Activated naive CD8-positive, alpha-beta T cell treated with anti-CD3 and anti-CD28 coated beads for 36 hours (primary cell): ENCODE measurements at regions not wholly inside any gene's neighbourhood (a gene's known extent, or its start where the extent isn't known, plus 50 kb on each side); places are given as distances from the start of the nearest gene placed in this dataset.
"Not testable (repeated sequence)": the region's sequence is repeated elsewhere in the genome, so short reads cannot be mapped to it uniquely, and the experiment has no call there.

Experiments used
- DNase-seq: peaks from one replicate; pipeline ENCODE4 v3.0.0; 2021
- H3K27ac Mint-ChIP-seq: one replicate; pipeline ENCODE4 v1.8.0; 2022; ENCODE audit warnings: mild to moderate bottlenecking, moderate library complexity, mixed read lengths
- H3K27me3 Mint-ChIP-seq: one replicate; pipeline ENCODE4 v1.8.0; 2022; ENCODE audit warnings: mild to moderate bottlenecking, mixed read lengths
- H3K36me3 Mint-ChIP-seq: one replicate; pipeline ENCODE4 v1.8.0; 2021; ENCODE audit warnings: mild to moderate bottlenecking, mixed read lengths
- H3K4me1 Mint-ChIP-seq: one replicate; pipeline ENCODE4 v1.8.0; 2021; ENCODE audit warnings: mixed read lengths
- H3K4me3 Mint-ChIP-seq: one replicate; pipeline ENCODE4 v1.8.0; 2022; ENCODE audit warnings: mild to moderate bottlenecking, moderate library complexity, mixed read lengths
- H3K9me3 Mint-ChIP-seq: one replicate; pipeline ENCODE4 v1.8.0; 2022; ENCODE audit warnings: mixed read lengths

GRCh38 chr5:135162661-135163265 is 128.7 kb upstream of the PITX1 start:
- Mint-ChIP-seq H3K4me1 (no peaks in the 10 kb centered on the region), H3K4me3 (no peak overlapping the region), H3K36me3 (no peaks in the 10 kb centered on the region), H3K27ac (no peak overlapping the region), H3K27me3 (peaks cover 25% of the 10 kb centered on the region), H3K9me3 (peaks cover 23% of the 10 kb centered on the region)
- no peak for DNase-seq

- H3K36me3 Mint-ChIP-seq = peaks cover 3% of the 10 kb centered on the region
- H3K4me3 Mint-ChIP-seq = no peak overlapping the region
- peaks cover 18% of the 10 kb centered on the region for H3K27me3 Mint-ChIP-seq
- peaks cover 27% of the 10 kb centered on the region for H3K9me3 Mint-ChIP-seq
- DNase-seq = no peak
- no peaks in the 10 kb centered on the region for H3K4me1 Mint-ChIP-seq
- H3K27ac Mint-ChIP-seq = no peak overlapping the region
These were observed 127.2 kb upstream of the PITX1 start for GRCh38 chr5:135161221-135161620.

GRCh38 chr5:135160036-135160675 is 126.1 kb upstream of the PITX1 start:
- no peak for DNase-seq
- Mint-ChIP-seq H3K27ac (no peak overlapping the region), H3K27me3 (peaks cover 18% of the 10 kb centered on the region), H3K4me1 (no peaks in the 10 kb centered on the region), H3K4me3 (no peak overlapping the region), H3K36me3 (peaks cover 3% of the 10 kb centered on the region), H3K9me3 (peaks cover 27% of the 10 kb centered on the region)

GRCh38 chr5:135159626-135160025 is 125.6 kb upstream of the PITX1 start:
- no peak overlapping the region for H3K4me3 Mint-ChIP-seq
- H3K27me3 Mint-ChIP-seq = peaks cover 18% of the 10 kb centered on the region
- H3K9me3 Mint-ChIP-seq = peaks cover 27% of the 10 kb centered on the region
- no peak overlapping the region for H3K27ac Mint-ChIP-seq
- DNase-seq = no peak
- H3K36me3 Mint-ChIP-seq = peaks cover 3% of the 10 kb centered on the region
- no peaks in the 10 kb centered on the region for H3K4me1 Mint-ChIP-seq

- Mint-ChIP-seq H3K9me3 (peaks cover 27% of the 10 kb centered on the region), H3K4me1 (no peaks in the 10 kb centered on the region), H3K4me3 (no peak overlapping the region), H3K36me3 (peaks cover 3% of the 10 kb centered on the region), H3K27ac (no peak overlapping the region), H3K27me3 (peaks cover 14% of the 10 kb centered on the region)
- no peak for DNase-seq
These were observed 125.0 kb upstream of the PITX1 start for GRCh38 chr5:135158982-135159381.

- Mint-ChIP-seq H3K27ac (no peak overlapping the region), H3K4me1 (no peaks in the 10 kb centered on the region), H3K36me3 (peaks cover 3% of the 10 kb centered on the region), H3K9me3 (peaks cover 27% of the 10 kb centered on the region), H3K27me3 (peaks cover 7% of the 10 kb centered on the region), H3K4me3 (no peak overlapping the region)
- no peak for DNase-seq
These were observed 124.3 kb upstream of the PITX1 start for GRCh38 chr5:135158314-135158697.

GRCh38 chr5:135157421-135158313 is 123.6 kb upstream of the PITX1 start:
- H3K27ac Mint-ChIP-seq = no peak overlapping the region
- H3K4me1 Mint-ChIP-seq = no peaks in the 10 kb centered on the region
- no peak for DNase-seq
- peaks cover 3% of the 10 kb centered on the region for H3K36me3 Mint-ChIP-seq
- peaks cover 7% of the 10 kb centered on the region for H3K27me3 Mint-ChIP-seq
- peaks cover 27% of the 10 kb centered on the region for H3K9me3 Mint-ChIP-seq
- H3K4me3 Mint-ChIP-seq = no peak overlapping the region

GRCh38 chr5:135156715-135157404 is 122.8 kb upstream of the PITX1 start:
- Mint-ChIP-seq H3K36me3 (peaks cover 3% of the 10 kb centered on the region), H3K27ac (no peak overlapping the region), H3K27me3 (peaks cover 7% of the 10 kb centered on the region), H3K4me1 (no peaks in the 10 kb centered on the region), H3K4me3 (no peak overlapping the region), H3K9me3 (peaks cover 27% of the 10 kb centered on the region)
- DNase-seq = no peak

- no peak for DNase-seq
- Mint-ChIP-seq H3K36me3 (peaks cover 3% of the 10 kb centered on the region), H3K4me1 (no peaks in the 10 kb centered on the region), H3K4me3 (no peak overlapping the region), H3K27me3 (peaks cover 11% of the 10 kb centered on the region), H3K9me3 (peaks cover 27% of the 10 kb centered on the region), H3K27ac (no peak overlapping the region)
These were observed 122.3 kb upstream of the PITX1 start for GRCh38 chr5:135156337-135156714.

GRCh38 chr5:135155616-135156214 is 121.7 kb upstream of the PITX1 start:
- Mint-ChIP-seq H3K36me3 (peaks cover 3% of the 10 kb centered on the region), H3K4me3 (no peak overlapping the region), H3K4me1 (no peaks in the 10 kb centered on the region), H3K27ac (no peak overlapping the region), H3K9me3 (peaks cover 27% of the 10 kb centered on the region), H3K27me3 (peaks cover 8% of the 10 kb centered on the region)
- no peak for DNase-seq

GRCh38 chr5:135154961-135155360 is 120.9 kb upstream of the PITX1 start:
- peaks cover 4% of the 10 kb centered on the region for H3K27me3 Mint-ChIP-seq

GRCh38 chr5:135154197-135154596 is 120.2 kb upstream of the PITX1 start:
- DNase-seq = no peak
- Mint-ChIP-seq H3K4me1 (no peaks in the 10 kb centered on the region), H3K9me3 (peaks cover 16% of the 10 kb centered on the region), H3K36me3 (peaks cover 3% of the 10 kb centered on the region), H3K27me3 (peaks cover 4% of the 10 kb centered on the region), H3K27ac (no peak overlapping the region), H3K4me3 (no peak overlapping the region)

More at GRCh38 chr5:135154961-135155360, 120.9 kb upstream of the PITX1 start:
- Mint-ChIP-seq H3K9me3 (peaks cover 22% of the 10 kb centered on the region), H3K4me3 (no peak overlapping the region), H3K36me3 (peaks cover 3% of the 10 kb centered on the region), H3K4me1 (no peaks in the 10 kb centered on the region), H3K27ac (no peak overlapping the region)
- DNase-seq = no peak

- H3K4me1 Mint-ChIP-seq = no peaks in the 10 kb centered on the region
- no peak for DNase-seq
- H3K27me3 Mint-ChIP-seq = peaks cover 4% of the 10 kb centered on the region
- H3K36me3 Mint-ChIP-seq = peaks cover 3% of the 10 kb centered on the region
- H3K4me3 Mint-ChIP-seq = no peak overlapping the region
- no peak overlapping the region for H3K27ac Mint-ChIP-seq
- peaks cover 11% of the 10 kb centered on the region for H3K9me3 Mint-ChIP-seq
These were observed 119.6 kb upstream of the PITX1 start for GRCh38 chr5:135153661-135154060.

- Mint-ChIP-seq H3K9me3 (peaks cover 8% of the 10 kb centered on the region), H3K36me3 (peaks cover 3% of the 10 kb centered on the region), H3K27ac (no peak overlapping the region), H3K4me1 (no peaks in the 10 kb centered on the region), H3K4me3 (no peak overlapping the region), H3K27me3 (peaks cover 4% of the 10 kb centered on the region)
- DNase-seq = no peak
These were observed 119.2 kb upstream of the PITX1 start for GRCh38 chr5:135153259-135153658.

GRCh38 chr5:135151660-135152059 is 117.6 kb upstream of the PITX1 start:
- not testable (repeated sequence) for H3K4me3 Mint-ChIP-seq, H3K27me3 Mint-ChIP-seq, H3K36me3 Mint-ChIP-seq, H3K27ac Mint-ChIP-seq, H3K9me3 Mint-ChIP-seq, H3K4me1 Mint-ChIP-seq, DNase-seq
